ENCODE measurements at regions not wholly inside any gene's neighbourhood (a gene's known extent, or its start where the extent isn't known, plus 50 kb on each side); places are given as distances from the start of the nearest gene placed in this dataset.

DNA sequence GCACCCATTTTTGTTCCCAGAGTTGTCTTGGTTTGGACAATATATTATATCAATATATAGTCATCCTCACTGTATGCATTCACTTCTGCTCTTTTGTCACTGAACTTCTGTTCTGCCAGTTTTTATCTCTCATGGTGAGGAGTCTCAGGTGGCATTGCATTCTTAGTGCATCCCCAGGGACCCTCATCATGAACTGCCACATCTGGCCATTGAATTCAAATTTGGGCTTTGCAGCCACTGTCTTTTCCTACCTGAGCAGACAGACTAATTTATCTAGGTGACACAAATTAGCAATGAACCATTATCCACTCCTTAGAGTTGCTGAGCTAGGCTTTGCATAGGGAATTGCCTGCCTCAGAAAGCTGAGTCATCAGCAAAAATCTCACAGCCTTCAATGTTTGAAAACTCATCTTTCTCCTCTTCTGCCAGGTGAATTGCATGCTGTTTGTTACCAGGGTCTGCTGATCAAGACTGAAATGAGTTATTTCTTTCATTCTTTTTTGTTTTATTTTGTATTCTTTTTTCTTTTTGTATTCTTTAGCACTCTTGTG, 316.8 kb upstream of the MTPN start:
- ATAC-seq: no peak
- TF ChIP-seq SIN3A (IDR thresholded peaks at IDR 0.05; ENCODE audit: borderline replicate concordance, insufficient read depth, low read depth, low read length) (no peak), POLR2AphosphoS5 (IDR thresholded peaks at IDR 0.05; ENCODE audit: low read depth, low read length) (no peak), TCF7L2 (IDR thresholded peaks at IDR 0.05; ENCODE audit: low read depth, low read length) (no peak), REST (IDR thresholded peaks at IDR 0.05; ENCODE audit: insufficient read depth in 1 of 2, low read depth in 2 of 2, low read length in 1 of 2) (no peak)
- TF ChIP-seq, protein P1, sequence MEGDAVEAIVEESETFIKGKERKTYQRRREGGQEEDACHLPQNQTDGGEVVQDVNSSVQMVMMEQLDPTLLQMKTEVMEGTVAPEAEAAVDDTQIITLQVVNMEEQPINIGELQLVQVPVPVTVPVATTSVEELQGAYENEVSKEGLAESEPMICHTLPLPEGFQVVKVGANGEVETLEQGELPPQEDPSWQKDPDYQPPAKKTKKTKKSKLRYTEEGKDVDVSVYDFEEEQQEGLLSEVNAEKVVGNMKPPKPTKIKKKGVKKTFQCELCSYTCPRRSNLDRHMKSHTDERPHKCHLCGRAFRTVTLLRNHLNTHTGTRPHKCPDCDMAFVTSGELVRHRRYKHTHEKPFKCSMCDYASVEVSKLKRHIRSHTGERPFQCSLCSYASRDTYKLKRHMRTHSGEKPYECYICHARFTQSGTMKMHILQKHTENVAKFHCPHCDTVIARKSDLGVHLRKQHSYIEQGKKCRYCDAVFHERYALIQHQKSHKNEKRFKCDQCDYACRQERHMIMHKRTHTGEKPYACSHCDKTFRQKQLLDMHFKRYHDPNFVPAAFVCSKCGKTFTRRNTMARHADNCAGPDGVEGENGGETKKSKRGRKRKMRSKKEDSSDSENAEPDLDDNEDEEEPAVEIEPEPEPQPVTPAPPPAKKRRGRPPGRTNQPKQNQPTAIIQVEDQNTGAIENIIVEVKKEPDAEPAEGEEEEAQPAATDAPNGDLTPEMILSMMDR (IDR thresholded peaks at IDR 0.05): no peak
- Histone ChIP-seq H3K4me1 (ENCODE audit: control insufficient read depth, insufficient read depth, low read length) (no peaks in the 10 kb centered on the region), H3K4me3 (ENCODE audit: low read depth in 2 of 2, low read length in 2 of 2) (no peak overlapping the region), H3K27ac (ENCODE audit: low read length) (no peak overlapping the region), H3K9me3 (ENCODE audit: control insufficient read depth, insufficient read depth, low read depth, low read length) (no peaks in the 10 kb centered on the region), H3K36me3 (ENCODE audit: control insufficient read depth, insufficient read depth, low read length) (no peaks in the 10 kb centered on the region), H3K27me3 (ENCODE audit: control insufficient read depth, insufficient read depth, low read length) (no peaks in the 10 kb centered on the region)
- intact Hi-C loops (cut with micrococcal nuclease; ENCODE audit: unreplicated experiment): no loop called here
- ChIA-PET POLR2A (no interaction called here), CTCF (no interaction called here)
- in situ Hi-C loops (cut with HindIII; ENCODE audit: low pct_unique_long_range_greater_than_20kb, low sequenced_read_pairs): no loop called here
- no peak for DNase-seq (ENCODE audit: low read depth, low spot score)
- BruUV-seq (replicated peaks): no TSS peak

GRCh38 chr7:136293272-136293671, 316.1 kb upstream of the MTPN start:
- ChIA-PET POLR2A (no interaction called here), CTCF (no interaction called here)
- intact Hi-C loops (cut with micrococcal nuclease; ENCODE audit: unreplicated experiment): no loop called here
- no peaks in the 10 kb centered on the region for H3K9me3 ChIP-seq (ENCODE audit: control insufficient read depth, insufficient read depth, low read depth, low read length)
- no peaks in the 10 kb centered on the region for H3K36me3 ChIP-seq (ENCODE audit: control insufficient read depth, insufficient read depth, low read length)
- ATAC-seq: no peak
- H3K4me3 ChIP-seq (ENCODE audit: low read depth in 2 of 2, low read length in 2 of 2): no peak overlapping the region
- no peak overlapping the region for H3K27ac ChIP-seq (ENCODE audit: low read length)
- H3K4me1 ChIP-seq (ENCODE audit: control insufficient read depth, insufficient read depth, low read length): no peaks in the 10 kb centered on the region
- no TSS peak for BruUV-seq (replicated peaks)
- no peak for DNase-seq (ENCODE audit: low read depth, low spot score)
- in situ Hi-C loops (cut with HindIII; ENCODE audit: low pct_unique_long_range_greater_than_20kb, low sequenced_read_pairs): no loop called here
- H3K27me3 ChIP-seq (ENCODE audit: control insufficient read depth, insufficient read depth, low read length): no peaks in the 10 kb centered on the region
- TF ChIP-seq POLR2AphosphoS5 (IDR thresholded peaks at IDR 0.05; ENCODE audit: low read depth, low read length): no peak
- TF ChIP-seq, protein P1 (IDR thresholded peaks at IDR 0.05): no peak
- TF ChIP-seq REST (IDR thresholded peaks at IDR 0.05; ENCODE audit: insufficient read depth in 1 of 2, low read depth in 2 of 2, low read length in 1 of 2): no peak

Data from Panc1 (cell line).